HepG2 (cell line): ENCODE measurements at regions not wholly inside any gene's neighbourhood (a gene's known extent, or its start where the extent isn't known, plus 50 kb on each side); places are given as distances from the start of the nearest gene placed in this dataset.

Experiments
- ATAC-seq: fragments of 200-7000 bp; cut with Tn5 transposase; 3 replicates; pipeline ENCODE4 v1.9.1; 2020; ENCODE audit warnings: mild to moderate bottlenecking, moderate library complexity
- BruUV-seq: library from RNA; stranded (reverse); fragments of 400-500 nt; replicated peaks from 2 replicates; lab custom pipeline; 2021; lab: Mats Ljungman, UMichigan
- CTCF ChIA-PET: fragments of 300-600 bp; formaldehyde crosslinking; extraction: SDS; loops from one replicate; lab custom pipeline; 2021; ENCODE audit warnings: low total read pairs, inconsistent platforms, low intra/inter-chr PET ratio; lab: Yijun Ruan, JAX
- POLR2A ChIA-PET: fragments of 350-600 bp; sonication (Branson Sonifier 250); formaldehyde crosslinking; loops from one replicate; lab custom pipeline; 2020; ENCODE audit warnings: antibody characterized with exemption, inconsistent platforms; lab: Yijun Ruan, JAX
- DNase-seq: peaks from one replicate; pipeline ENCODE4 v3.0.0-alpha.2; 2015; ENCODE audit warnings: low spot score
- FAIRE-seq: peaks from 3 replicates; lab custom pipeline; 2011; peaks lifted over from hg19 to GRCh38; lab: Jason Lieb, UNC
- H2AFZ ChIP-seq: one replicate; pipeline ENCODE4 v1.6.1; 2011; ENCODE audit warnings: low read length, inconsistent platforms
- H3K27ac ChIP-seq: fragments of 300-600 bp; 3 replicates; pipeline ENCODE4 v1.8.0; 2011; ENCODE audit warnings: mixed run types, mild to moderate bottlenecking, mixed read lengths, low read length, inconsistent platforms; ENCODE audit not compliant: insufficient read depth; ENCODE audit errors: extremely low read length
- H3K27me3 ChIP-seq, 2 experiments: fragments of 200-600 bp in 1 of 2; 2 replicates in 1 of 2; 3 replicates in 1 of 2; pipeline versions ENCODE4 v1.6.0 to v1.8.0; 2011; ENCODE audit warnings: low read length in 2 of 2, mild to moderate bottlenecking in 2 of 2, moderate library complexity in 2 of 2, inconsistent platforms in 1 of 2; ENCODE audit not compliant: insufficient read depth in 2 of 2, control insufficient read depth in 1 of 2
- H3K36me3 ChIP-seq, 2 experiments: fragments of 200-600 bp in 1 of 2; replicated peaks in 1 of 2; 2 replicates in 1 of 2; 3 replicates in 1 of 2; pipeline versions ENCODE4 v1.5.1 to v1.8.0; 2011; ENCODE audit warnings: low read length in 2 of 2, inconsistent platforms in 1 of 2; ENCODE audit not compliant: insufficient read depth in 2 of 2, control insufficient read depth in 1 of 2
- H3K4me1 ChIP-seq: 2 replicates; pipeline ENCODE4 v1.5.1; 2012; ENCODE audit warnings: low read length, inconsistent platforms; ENCODE audit not compliant: insufficient read depth
- H3K4me2 ChIP-seq: 2 replicates; pipeline ENCODE4 v1.6.0; 2011; ENCODE audit warnings: low read depth, low read length, inconsistent platforms
- H3K4me3 ChIP-seq, 3 experiments: fragments of 200-600 bp in 1 of 3; sonication (generic), shearing (Covaris generic) in 1 of 3; replicated peaks in 1 of 3; 2 replicates each; pipeline ENCODE4 v1.5.1; 2011 to 2016; ENCODE audit warnings: low read length in 3 of 3, inconsistent platforms in 2 of 3, low read depth in 2 of 3, mild to moderate bottlenecking in 2 of 3, control low read depth in 1 of 3, mixed read lengths in 1 of 3; ENCODE audit not compliant: insufficient read depth in 1 of 3
- H3K79me2 ChIP-seq: one replicate; pipeline ENCODE4 v1.6.1; 2011; ENCODE audit warnings: low read length, inconsistent platforms; ENCODE audit not compliant: insufficient read depth
- H3K9ac ChIP-seq: 2 replicates; pipeline ENCODE4 v1.6.0; 2011; ENCODE audit warnings: mild to moderate bottlenecking, low read depth, low read length, inconsistent platforms; ENCODE audit not compliant: insufficient read depth
- H3K9me3 ChIP-seq: 2 replicates; pipeline ENCODE4 v1.5.1; 2012; ENCODE audit warnings: mild to moderate bottlenecking, low read length
- H4K20me1 ChIP-seq: 2 replicates; pipeline ENCODE4 v1.6.0; 2011; ENCODE audit warnings: inconsistent platforms, mild to moderate bottlenecking, low read length, moderate library complexity; ENCODE audit not compliant: insufficient read depth
- ATF4 ChIP-seq, 2 experiments: fragments of 450-650 bp in 1 of 2; sonication (generic) in 1 of 2; formaldehyde crosslinking; IDR thresholded peaks; 2 replicates each; pipeline versions ENCODE4 v1.5.0 to v1.8.0; 2020 to 2022; ENCODE audit warnings: mild to moderate bottlenecking in 1 of 2, missing genetic modification reagents in 1 of 2
- ATF7-NPFF ChIP-seq: sonication (generic); formaldehyde crosslinking; IDR thresholded peaks from 2 replicates; pipeline ENCODE4 v1.8.1; 2023; ENCODE audit warnings: mild to moderate bottlenecking, low read depth, missing genetic modification reagents, moderate library complexity
- CREBL2 ChIP-seq: sonication (generic); formaldehyde crosslinking; IDR thresholded peaks from 2 replicates; pipeline ENCODE4 v1.8.1; 2023; ENCODE audit warnings: missing genetic modification reagents, mild to moderate bottlenecking, borderline replicate concordance
- DNMT3B ChIP-seq: conservative IDR thresholded peaks from 2 replicates; pipeline ENCODE4 v1.6.1; 2016; ENCODE audit warnings: missing biosample characterization, control low read depth
- E2F5 ChIP-seq: sonication (generic); formaldehyde crosslinking; conservative IDR thresholded peaks from 2 replicates; pipeline ENCODE4 v1.4.0; 2020; ENCODE audit warnings: missing genetic modification reagents
- FOSL2 ChIP-seq: sonication (generic); formaldehyde crosslinking; IDR thresholded peaks from 2 replicates; pipeline ENCODE4 v1.4.0; 2020; ENCODE audit warnings: missing genetic modification reagents
- FOXP4 ChIP-seq: sonication (generic); formaldehyde crosslinking; IDR thresholded peaks from 2 replicates; pipeline ENCODE4 v1.4.0; 2020; ENCODE audit warnings: missing genetic modification reagents
- MLLT10 ChIP-seq: sonication (generic); formaldehyde crosslinking; IDR thresholded peaks from 2 replicates; pipeline ENCODE4 v1.4.0; 2020; ENCODE audit warnings: missing genetic modification reagents
- NBN ChIP-seq: fragments of 450-650 bp; conservative IDR thresholded peaks from 2 replicates; pipeline ENCODE4 v1.6.1; 2017
- PHF21A ChIP-seq: sonication (generic); formaldehyde crosslinking; IDR thresholded peaks from 2 replicates; pipeline ENCODE4 v1.5.0; 2020; ENCODE audit warnings: mild to moderate bottlenecking, missing genetic modification reagents
- PLRG1 ChIP-seq: fragments of 450-650 bp; conservative IDR thresholded peaks from 2 replicates; pipeline ENCODE4 v1.6.1; 2016
- POLR2A ChIP-seq, 2 experiments: IDR thresholded peaks; 2 replicates each; pipeline ENCODE4 v1.6.1; 2011; ENCODE audit warnings: low read depth in 2 of 2, low read length in 2 of 2, mild to moderate bottlenecking in 1 of 2, moderate library complexity in 1 of 2; ENCODE audit not compliant: insufficient read depth in 1 of 2
- RBAK ChIP-seq: sonication (generic); formaldehyde crosslinking; IDR thresholded peaks from 2 replicates; pipeline ENCODE4 v1.5.1; 2020; ENCODE audit warnings: mild to moderate bottlenecking, missing genetic modification reagents
- STAG1 ChIP-seq: sonication (generic); formaldehyde crosslinking; IDR thresholded peaks from 2 replicates; pipeline ENCODE4 v1.4.0; 2020; ENCODE audit warnings: missing genetic modification reagents
- ZBTB1 ChIP-seq: sonication (generic); formaldehyde crosslinking; IDR thresholded peaks from 2 replicates; pipeline ENCODE4 v1.4.0; 2020; ENCODE audit warnings: missing genetic modification reagents, borderline replicate concordance
- ZBTB7A ChIP-seq: sonication (generic); formaldehyde crosslinking; IDR thresholded peaks from 2 replicates; pipeline ENCODE4 v1.8.0; 2022; ENCODE audit warnings: mild to moderate bottlenecking, missing genetic modification reagents
- ZNF879 ChIP-seq: sonication (generic); formaldehyde crosslinking; IDR thresholded peaks from 2 replicates; pipeline ENCODE4 v1.8.1; 2023; ENCODE audit warnings: missing genetic modification reagents
- ZSCAN12 ChIP-seq: sonication (generic); formaldehyde crosslinking; IDR thresholded peaks from 2 replicates; pipeline ENCODE4 v1.9.0; 2021; ENCODE audit warnings: mild to moderate bottlenecking, missing genetic modification reagents
- ZSCAN9 ChIP-seq: IDR thresholded peaks from 2 replicates; pipeline ENCODE4 v1.6.1; 2016; ENCODE audit warnings: borderline replicate concordance
- in situ Hi-C: cut with HindIII; loops from 2 replicates; pipeline ENCODE4 v1.10.0; 2017; ENCODE audit warnings: low pct_unique_long_range_greater_than_20kb; ENCODE audit not compliant: extremely low pct_ligation_motif_present
- intact Hi-C: fragments of 100-400 bp; cut with micrococcal nuclease; formaldehyde crosslinking; loops from one replicate; pipeline ENCODE4 v1.10.0; 2022; ENCODE audit not compliant: unreplicated experiment

- TF ChIP-seq ATF4 (CRISPR knock-in tag; IDR thresholded peaks at IDR 0.05) (no peak), STAG1 (no peak), PHF21A (CRISPR knock-in tag) (no peak), ZSCAN12 (CRISPR knock-in tag) (no peak), ZSCAN9 (no peak), NBN (no peak), POLR2A (IDR thresholded peaks at IDR 0.05; ENCODE audit: insufficient read depth in 1 of 2, low read depth in 2 of 2, low read length in 2 of 2) (no peak), DNMT3B (CRISPR knock-in tag) (no peak), ZNF879 (CRISPR knock-in tag) (no peak), CREBL2 (no peak), ZBTB1 (CRISPR knock-in tag) (no peak), ATF7-NPFF (no peak), E2F5 (no peak), ZBTB7A (CRISPR knock-in tag) (no peak), PLRG1 (no peak), FOXP4 (CRISPR knock-in tag) (no peak), MLLT10 (CRISPR knock-in tag) (no peak), FOSL2 (CRISPR knock-in tag) (no peak), RBAK (CRISPR knock-in tag) (no peak)
- Histone ChIP-seq H3K79me2 (no peaks in the 10 kb centered on the region), H4K20me1 (no peaks in the 10 kb centered on the region), H3K27ac (no peak overlapping the region), H3K36me3 (no peaks in the 10 kb centered on the region), H3K4me3 (no peak overlapping the region), H3K9me3 (peaks cover 75% of the 10 kb centered on the region), H3K9ac (no peak overlapping the region), H2AFZ (no peak overlapping the region), H3K4me1 (no peaks in the 10 kb centered on the region), H3K4me2 (no peak overlapping the region), H3K27me3 (no peaks in the 10 kb centered on the region)
- FAIRE-seq (no peak), ATAC-seq (no peak), DNase-seq (no peak)
- no TSS peak for BruUV-seq
- in situ Hi-C loops (no loop called here), intact Hi-C loops (no loop called here)
- CTCF ChIA-PET: no interaction called here
- POLR2A ChIA-PET: no interaction called here
These were observed 208.7 kb upstream of the GLI3 start for GRCh38 chr7:42445691-42446090.
